HCT116 (cell line): ENCODE measurements at regions not wholly inside any gene's neighbourhood (a gene's known extent, or its start where the extent isn't known, plus 50 kb on each side); places are given as distances from the start of the nearest gene placed in this dataset.
"Not testable (repeated sequence)": the region's sequence is repeated elsewhere in the genome, so short reads cannot be mapped to it uniquely, and the experiment has no call there.

Experiments
- CTCF ChIP-seq, 3 experiments: fragments of 200-600 bp in 1 of 3; sonication (generic) in 1 of 3; IDR thresholded peaks in 2 of 3; conservative IDR thresholded peaks in 1 of 3; 2 replicates each; pipeline ENCODE4 v1.5.1; 2012 to 2017; ENCODE audit warnings: low read depth in 2 of 3, low read length in 2 of 3, antibody characterized with exemption in 1 of 3, borderline replicate concordance in 1 of 3, control low read depth in 1 of 3, mild to moderate bottlenecking in 1 of 3, mixed read lengths in 1 of 3, mixed run types in 1 of 3, moderate library complexity in 1 of 3; ENCODE audit not compliant: insufficient read depth in 1 of 3
- EGR1 ChIP-seq: IDR thresholded peaks from 2 replicates; pipeline ENCODE4 v1.6.1; 2012; ENCODE audit warnings: low read depth
- EZH2 ChIP-seq: fragments of 200-600 bp; sonication (generic); IDR thresholded peaks from 2 replicates; pipeline ENCODE4 v1.6.1; 2017; ENCODE audit warnings: antibody characterized with exemption, mixed run types
- EZH2phosphoT487 ChIP-seq: fragments of 200-600 bp; IDR thresholded peaks from 2 replicates; pipeline ENCODE4 v1.6.1; 2018; ENCODE audit warnings: antibody characterized with exemption, borderline replicate concordance
- POLR2A ChIP-seq: IDR thresholded peaks from 2 replicates; pipeline ENCODE4 v1.7.0; 2011; ENCODE audit warnings: borderline replicate concordance; ENCODE audit not compliant: insufficient read depth, insufficient read length; ENCODE audit errors: extremely low read depth
- SP1 ChIP-seq: IDR thresholded peaks from 2 replicates; pipeline ENCODE4 v1.6.1; 2012; ENCODE audit warnings: low read depth
- TCF7L2 ChIP-seq: IDR thresholded peaks from 2 replicates; pipeline ENCODE4 v1.7.0; 2011; ENCODE audit warnings: borderline replicate concordance, inconsistent platforms; ENCODE audit not compliant: insufficient read depth, insufficient read length; ENCODE audit errors: extremely low read depth
- YY1 ChIP-seq: IDR thresholded peaks from 2 replicates; pipeline ENCODE4 v1.6.1; 2011; ENCODE audit warnings: low read length, low read depth, moderate library complexity, mild to moderate bottlenecking; ENCODE audit not compliant: insufficient replicate concordance; ENCODE audit errors: extremely low read depth

- TF ChIP-seq EZH2; CTCF (IDR thresholded peaks at IDR 0.05 in 2 of 3, conservative IDR thresholded peaks at IDR 0.05 in 1 of 3; ENCODE audit: borderline replicate concordance in 1 of 3, insufficient read depth in 1 of 3, low read depth in 2 of 3, low read length in 2 of 3); EGR1; YY1; POLR2A; SP1; TCF7L2; EZH2phosphoT487: not testable (repeated sequence)
These were observed 389.2 kb downstream of the SRGAP2C start for GRCh38 chr1:121573881-121574504.
